Hepatocyte (in vitro differentiated cells): ENCODE measurements at regions not wholly inside any gene's neighbourhood (a gene's known extent, or its start where the extent isn't known, plus 50 kb on each side); places are given as distances from the start of the nearest gene placed in this dataset.

ENCODE experiments used
- DNase-seq: peaks from one replicate; pipeline ENCODE4 v3.0.0-alpha.2; 2016; ENCODE audit warnings: low spot score
- H2AFZ ChIP-seq: fragments of 200-600 bp; sonication (generic); 2 replicates; pipeline ENCODE4 v1.6.0; 2016; ENCODE audit warnings: antibody characterized with exemption, mild to moderate bottlenecking
- H3K27ac ChIP-seq: fragments of 200-600 bp; sonication (generic); 2 replicates; pipeline ENCODE4 v1.5.1; 2016; ENCODE audit warnings: mild to moderate bottlenecking
- H3K27me3 ChIP-seq: fragments of 200-600 bp; sonication (generic); 2 replicates; pipeline ENCODE4 v1.6.1; 2016
- H3K36me3 ChIP-seq: fragments of 200-600 bp; sonication (generic); replicated peaks from 2 replicates; pipeline ENCODE4 v1.5.1; 2016; ENCODE audit warnings: low read depth; ENCODE audit not compliant: insufficient read depth
- H3K4me1 ChIP-seq: fragments of 200-600 bp; sonication (generic); 2 replicates; pipeline ENCODE4 v1.5.1; 2016; ENCODE audit warnings: mild to moderate bottlenecking, moderate library complexity; ENCODE audit not compliant: insufficient read depth
- H3K4me2 ChIP-seq: fragments of 200-600 bp; sonication (generic); 2 replicates; pipeline ENCODE4 v1.6.0; 2016
- H3K4me3 ChIP-seq: fragments of 200-600 bp; sonication (generic); 2 replicates; pipeline ENCODE4 v1.5.1; 2016; ENCODE audit warnings: mild to moderate bottlenecking
- H3K79me2 ChIP-seq: fragments of 200-600 bp; sonication (generic); 2 replicates; pipeline ENCODE4 v1.6.0; 2017; ENCODE audit warnings: mild to moderate bottlenecking
- H3K9me2 ChIP-seq: fragments of 200-600 bp; sonication (generic); replicated peaks from 2 replicates; pipeline ENCODE4 v1.6.0; 2017; ENCODE audit warnings: mild to moderate bottlenecking; ENCODE audit not compliant: insufficient read depth
- H3K9me3 ChIP-seq: fragments of 200-600 bp; sonication (generic); 2 replicates; pipeline ENCODE4 v1.5.1; 2016; ENCODE audit warnings: low read depth, mild to moderate bottlenecking
- H4K20me1 ChIP-seq: fragments of 200-600 bp; sonication (generic); 2 replicates; pipeline ENCODE4 v1.6.0; 2016; ENCODE audit warnings: mild to moderate bottlenecking; ENCODE audit not compliant: insufficient read depth, poor library complexity, severe bottlenecking
- EZH2 ChIP-seq: fragments of 200-600 bp; sonication (generic); IDR thresholded peaks from 2 replicates; pipeline ENCODE4 v1.6.1; 2016; ENCODE audit warnings: antibody characterized with exemption, mild to moderate bottlenecking, borderline replicate concordance
- EZH2phosphoT487 ChIP-seq: fragments of 200-600 bp; sonication (generic); IDR thresholded peaks from one replicate; pipeline ENCODE4 v1.6.1; 2018; ENCODE audit warnings: antibody characterized with exemption, mild to moderate bottlenecking, low read depth, moderate library complexity; ENCODE audit not compliant: unreplicated experiment, severe bottlenecking
- WGBS: methylation state at CpG from one replicate; pipeline ENCODE4 v1.1.6; 2016; ENCODE audit warnings: low lambda C conversion rate; ENCODE audit errors: missing lambda C conversion rate; 5-methylcytosine and 5-hydroxymethylcytosine counted together
- TF ChIP-seq, protein P1 (sequence below): fragments of 200-600 bp; sonication (generic); IDR thresholded peaks from 2 replicates; pipeline ENCODE4 v1.5.1; 2016; ENCODE audit warnings: antibody characterized with exemption, mild to moderate bottlenecking; ENCODE audit not compliant: poor library complexity

DNA sequence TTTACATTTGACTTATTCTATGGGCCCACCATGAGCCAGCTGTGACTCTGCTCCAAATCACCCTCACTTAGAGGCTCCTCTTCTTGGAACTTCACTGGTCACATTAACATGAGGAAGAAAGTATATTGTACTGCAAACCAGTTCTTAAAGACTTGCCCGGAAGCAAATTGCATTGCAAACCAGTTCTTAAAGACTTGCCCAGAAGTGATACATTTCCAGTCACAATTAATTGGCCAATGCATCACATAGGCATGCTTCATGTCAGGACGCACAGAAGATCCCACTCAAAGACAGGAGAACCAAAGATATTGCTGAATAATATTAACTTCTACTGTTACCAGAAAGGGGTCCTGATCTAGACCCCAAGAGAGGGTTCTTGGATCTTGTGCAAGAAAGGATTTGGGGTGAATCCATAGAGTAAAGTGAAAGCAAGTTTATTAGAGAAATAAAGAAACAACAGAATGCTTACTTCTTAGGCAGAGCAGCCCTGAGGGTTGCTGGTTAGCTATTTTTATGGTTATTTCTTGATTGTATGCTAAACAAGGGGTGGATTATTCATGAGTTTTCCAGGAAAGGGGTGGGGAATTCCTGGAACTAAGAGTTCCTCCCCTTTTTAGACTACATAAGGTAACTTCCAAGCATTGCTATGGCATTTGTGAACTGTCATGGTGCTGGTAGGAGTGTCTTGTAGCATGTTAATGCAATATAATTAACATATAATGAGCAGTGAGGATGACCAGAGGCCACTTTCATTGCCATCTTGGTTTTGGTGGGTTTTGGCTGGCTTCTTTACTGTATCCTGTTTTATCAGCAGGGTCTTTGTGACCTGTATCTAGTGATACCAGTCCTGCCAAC is 54.6 kb upstream of the HCCS start:
- Histone ChIP-seq H2AFZ (no peak overlapping the region), H3K4me3 (no peak overlapping the region), H3K9me3 (no peaks in the 10 kb centered on the region), H3K4me2 (no peak overlapping the region), H3K27ac (no peak overlapping the region), H3K27me3 (no peaks in the 10 kb centered on the region), H3K79me2 (no peaks in the 10 kb centered on the region), H3K9me2 (no peaks in the 10 kb centered on the region), H3K4me1 (peaks cover 4% of the 10 kb centered on the region), H4K20me1 (no peaks in the 10 kb centered on the region), H3K36me3 (no peaks in the 10 kb centered on the region)
- no peak for DNase-seq
- TF ChIP-seq EZH2phosphoT487 = no peak
- TF ChIP-seq, protein P1, sequence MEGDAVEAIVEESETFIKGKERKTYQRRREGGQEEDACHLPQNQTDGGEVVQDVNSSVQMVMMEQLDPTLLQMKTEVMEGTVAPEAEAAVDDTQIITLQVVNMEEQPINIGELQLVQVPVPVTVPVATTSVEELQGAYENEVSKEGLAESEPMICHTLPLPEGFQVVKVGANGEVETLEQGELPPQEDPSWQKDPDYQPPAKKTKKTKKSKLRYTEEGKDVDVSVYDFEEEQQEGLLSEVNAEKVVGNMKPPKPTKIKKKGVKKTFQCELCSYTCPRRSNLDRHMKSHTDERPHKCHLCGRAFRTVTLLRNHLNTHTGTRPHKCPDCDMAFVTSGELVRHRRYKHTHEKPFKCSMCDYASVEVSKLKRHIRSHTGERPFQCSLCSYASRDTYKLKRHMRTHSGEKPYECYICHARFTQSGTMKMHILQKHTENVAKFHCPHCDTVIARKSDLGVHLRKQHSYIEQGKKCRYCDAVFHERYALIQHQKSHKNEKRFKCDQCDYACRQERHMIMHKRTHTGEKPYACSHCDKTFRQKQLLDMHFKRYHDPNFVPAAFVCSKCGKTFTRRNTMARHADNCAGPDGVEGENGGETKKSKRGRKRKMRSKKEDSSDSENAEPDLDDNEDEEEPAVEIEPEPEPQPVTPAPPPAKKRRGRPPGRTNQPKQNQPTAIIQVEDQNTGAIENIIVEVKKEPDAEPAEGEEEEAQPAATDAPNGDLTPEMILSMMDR = no peak
- no peak for TF ChIP-seq EZH2
- 83% methylated on average over 2 of the region's 2 CpGs for WGBS

- H3K4me3 ChIP-seq = no peak overlapping the region
Measured at GRCh38 chrX:11059933-11060332, 51.2 kb upstream of the HCCS start.

More at GRCh38 chrX:11059933-11060332, 51.2 kb upstream of the HCCS start:
- no peaks in the 10 kb centered on the region for H3K9me2 ChIP-seq
- no peaks in the 10 kb centered on the region for H3K9me3 ChIP-seq
- no peak overlapping the region for H3K27ac ChIP-seq
- H3K4me1 ChIP-seq = no peaks in the 10 kb centered on the region
- no peak for DNase-seq
- TF ChIP-seq EZH2 (no peak), EZH2phosphoT487 (no peak)
- TF ChIP-seq, protein P1 = no peak
- H3K27me3 ChIP-seq = no peaks in the 10 kb centered on the region
- no peaks in the 10 kb centered on the region for H4K20me1 ChIP-seq
- 70% methylated on average over 2 of the region's 2 CpGs for WGBS
- H3K4me2 ChIP-seq = no peak overlapping the region
- no peak overlapping the region for H2AFZ ChIP-seq
- no peaks in the 10 kb centered on the region for H3K36me3 ChIP-seq
- H3K79me2 ChIP-seq = no peaks in the 10 kb centered on the region
